H1 (cell line): ENCODE measurements at regions not wholly inside any gene's neighbourhood (a gene's known extent, or its start where the extent isn't known, plus 50 kb on each side); places are given as distances from the start of the nearest gene placed in this dataset.

Experiments used
- CTCF ChIA-PET: fragments of 300-600 bp; sonication (Branson Sonifier 250); formaldehyde crosslinking; loops from one replicate; lab custom pipeline; 2021; ENCODE audit not compliant: partially characterized antibody; lab: Charles Lee
- POLR2A ChIA-PET: fragments of 300-600 bp; sonication (Branson Sonifier 250); formaldehyde crosslinking; loops from one replicate; lab custom pipeline; 2021; ENCODE audit warnings: inconsistent platforms; ENCODE audit not compliant: partially characterized antibody; lab: Charles Lee
- DNase-seq, 2 experiments: peaks; one replicate each; pipeline versions ENCODE4 v3.0.0 to v3.0.0-alpha.2; 2010 to 2022; ENCODE audit warnings: low spot score in 2 of 2, low read depth in 1 of 2, mixed read lengths in 1 of 2
- FAIRE-seq: peaks from 2 replicates; lab custom pipeline; 2011; peaks lifted over from hg19 to GRCh38; lab: Jason Lieb, UNC
- H2AFZ ChIP-seq: 2 replicates; pipeline ENCODE4 v1.8.1; 2012; ENCODE audit warnings: low read length, inconsistent platforms
- H2AK5ac ChIP-seq: 2 replicates; pipeline ENCODE4 v1.6.1; 2013; ENCODE audit warnings: low read depth, low read length
- H2BK120ac ChIP-seq: replicated peaks from 2 replicates; pipeline ENCODE3; 2013; ENCODE audit warnings: low read depth, low read length, inconsistent platforms
- H2BK12ac ChIP-seq: 2 replicates; pipeline ENCODE4 v1.6.1; 2013; ENCODE audit warnings: low read depth, low read length
- H2BK15ac ChIP-seq: 2 replicates; pipeline ENCODE4 v1.6.1; 2013; ENCODE audit warnings: low read length
- H2BK20ac ChIP-seq: 2 replicates; pipeline ENCODE4 v1.6.1; 2013; ENCODE audit warnings: low read length
- H2BK5ac ChIP-seq: 2 replicates; pipeline ENCODE4 v1.6.1; 2013; ENCODE audit warnings: low read depth, low read length
- H3K14ac ChIP-seq: 2 replicates; pipeline ENCODE4 v1.6.1; 2013; ENCODE audit warnings: inconsistent platforms; ENCODE audit not compliant: insufficient read length
- H3K18ac ChIP-seq: 2 replicates; pipeline ENCODE4 v1.6.1; 2013; ENCODE audit warnings: low read length; ENCODE audit errors: extremely low read depth
- H3K23ac ChIP-seq: 2 replicates; pipeline ENCODE4 v1.6.1; 2013; ENCODE audit warnings: inconsistent platforms; ENCODE audit not compliant: insufficient read length
- H3K23me2 ChIP-seq: 2 replicates; pipeline ENCODE4 v1.6.1; 2013; ENCODE audit warnings: low read depth, low read length
- H3K27ac ChIP-seq: 2 replicates; pipeline ENCODE4 v1.6.1; 2011; ENCODE audit warnings: low read depth, low read length, inconsistent platforms
- H3K27me3 ChIP-seq, 4 experiments: replicated peaks in 1 of 4; 1 replicate in 1 of 4; 2 replicates in 3 of 4; pipeline versions ENCODE4 v1.6.1 to v1.8.1; 2011 to 2013; ENCODE audit warnings: low read length in 3 of 4, mild to moderate bottlenecking in 3 of 4, inconsistent platforms in 2 of 4, mixed read lengths in 2 of 4, moderate library complexity in 1 of 4; ENCODE audit not compliant: control insufficient read depth in 3 of 4, insufficient read depth in 3 of 4; ENCODE audit errors: extremely low read depth in 1 of 4
- H3K36me3 ChIP-seq, 4 experiments: 2 replicates each; pipeline versions ENCODE4 v1.6.1 to v1.8.1; 2011 to 2013; ENCODE audit warnings: mild to moderate bottlenecking in 4 of 4, low read length in 3 of 4, moderate library complexity in 2 of 4, control low read depth in 1 of 4, inconsistent platforms in 1 of 4; ENCODE audit not compliant: insufficient read depth in 4 of 4, control insufficient read depth in 2 of 4
- H3K4ac ChIP-seq: replicated peaks from 2 replicates; pipeline ENCODE3; 2013; ENCODE audit warnings: low read length, low read depth, mixed read lengths, inconsistent platforms; ENCODE audit not compliant: insufficient read length
- H3K4me1 ChIP-seq, 4 experiments: replicated peaks in 1 of 4; 1 replicate in 1 of 4; 2 replicates in 3 of 4; pipeline versions ENCODE4 v1.6.1 to v1.8.1; 2011 to 2013; ENCODE audit warnings: low read length in 3 of 4, inconsistent platforms in 2 of 4, mixed read lengths in 1 of 4; ENCODE audit not compliant: insufficient read depth in 4 of 4, control insufficient read depth in 3 of 4
- H3K4me2 ChIP-seq, 2 experiments: 2 replicates each; pipeline versions ENCODE4 v1.6.1 to v1.8.1; 2011 to 2013; ENCODE audit warnings: low read depth in 2 of 2, low read length in 2 of 2, control low read depth in 1 of 2, inconsistent platforms in 1 of 2, mild to moderate bottlenecking in 1 of 2; ENCODE audit not compliant: insufficient read depth in 1 of 2
- H3K4me3 ChIP-seq, 4 experiments: fragments of 200-600, 300-600 bp in 1 of 4; sonication (generic), shearing (Covaris generic), sonication (Bioruptor Twin) in 1 of 4; 2 replicates each; pipeline versions ENCODE4 v1.5.1 to v1.8.1; 2011 to 2016; ENCODE audit warnings: low read length in 4 of 4, low read depth in 3 of 4, control low read depth in 2 of 4, inconsistent platforms in 2 of 4, mild to moderate bottlenecking in 2 of 4, mixed read lengths in 1 of 4, moderate library complexity in 1 of 4; ENCODE audit not compliant: insufficient read depth in 2 of 4; ENCODE audit errors: extremely low read depth in 1 of 4
- H3K56ac ChIP-seq: replicated peaks from 2 replicates; pipeline ENCODE3; 2013; ENCODE audit warnings: low read depth, mild to moderate bottlenecking, mixed read lengths, low read length, inconsistent platforms; ENCODE audit not compliant: insufficient read length
- H3K79me1 ChIP-seq: 2 replicates; pipeline ENCODE4 v1.6.1; 2013; ENCODE audit warnings: low read depth, low read length, control low read depth
- H3K79me2 ChIP-seq, 2 experiments: 2 replicates each; pipeline versions ENCODE4 v1.6.1 to v1.8.1; 2012 to 2013; ENCODE audit warnings: low read length in 2 of 2, mild to moderate bottlenecking in 2 of 2, inconsistent platforms in 1 of 2; ENCODE audit not compliant: insufficient read depth in 2 of 2, control insufficient read depth in 1 of 2
- H3K9ac ChIP-seq, 4 experiments: replicated peaks in 1 of 4; 1 replicate in 1 of 4; 2 replicates in 3 of 4; pipeline versions ENCODE4 v1.6.1 to v1.8.1; 2011 to 2013; ENCODE audit warnings: low read depth in 3 of 4, low read length in 3 of 4, control low read depth in 2 of 4, mild to moderate bottlenecking in 2 of 4, moderate library complexity in 2 of 4, inconsistent platforms in 1 of 4; ENCODE audit errors: extremely low read depth in 1 of 4
- H3K9me3 ChIP-seq, 2 experiments: 2 replicates each; pipeline versions ENCODE4 v1.6.1 to v1.8.1; 2012 to 2013; ENCODE audit warnings: mild to moderate bottlenecking in 2 of 2, moderate library complexity in 2 of 2, control low read depth in 1 of 2, inconsistent platforms in 1 of 2, low read depth in 1 of 2, low read length in 1 of 2, mixed read lengths in 1 of 2; ENCODE audit not compliant: insufficient read depth in 2 of 2
- H4K20me1 ChIP-seq, 2 experiments: replicated peaks in 1 of 2; 2 replicates each; pipeline versions ENCODE3 to v1.8.1; 2011 to 2013; ENCODE audit warnings: inconsistent platforms in 2 of 2, low read length in 2 of 2, mild to moderate bottlenecking in 1 of 2; ENCODE audit not compliant: insufficient read depth in 2 of 2, control insufficient read depth in 1 of 2
- H4K5ac ChIP-seq: 2 replicates; pipeline ENCODE4 v1.6.1; 2013; ENCODE audit warnings: low read length, low read depth, mixed read lengths, inconsistent platforms; ENCODE audit not compliant: insufficient read length
- H4K8ac ChIP-seq: 2 replicates; pipeline ENCODE4 v1.8.0; 2013; ENCODE audit warnings: mild to moderate bottlenecking, moderate library complexity, low read length, inconsistent platforms; ENCODE audit not compliant: insufficient read depth; ENCODE audit errors: extremely low read depth
- H4K91ac ChIP-seq: replicated peaks from 2 replicates; pipeline ENCODE3; 2013; ENCODE audit warnings: low read length, mixed read lengths, inconsistent platforms; ENCODE audit not compliant: insufficient read length
- ASH2L ChIP-seq: fragments of 200-600, 300-600 bp; sonication (generic); IDR thresholded peaks from one replicate; pipeline ENCODE4 v1.7.1; 2017; ENCODE audit warnings: low read length
- BCL11A ChIP-seq, 2 experiments: IDR thresholded peaks; one replicate each; pipeline ENCODE4 v1.6.1; 2011; ENCODE audit warnings: low read depth in 2 of 2, low read length in 2 of 2, mild to moderate bottlenecking in 2 of 2
- EGR1 ChIP-seq: IDR thresholded peaks from 2 replicates; pipeline ENCODE4 v1.6.1; 2011; ENCODE audit warnings: low read depth, low read length, borderline replicate concordance
- GTF2F1 ChIP-seq: IDR thresholded peaks from 2 replicates; pipeline ENCODE4 v1.6.1; 2012; ENCODE audit warnings: low read depth, low read length, improper control_type of control experiment, borderline replicate concordance
- RBBP5 ChIP-seq: IDR thresholded peaks from 2 replicates; pipeline ENCODE4 v1.7.1; 2012; ENCODE audit warnings: low read depth, mild to moderate bottlenecking, inconsistent platforms, low read length, moderate library complexity, borderline replicate concordance
- WGBS, 2 experiments: shearing (Covaris generic) in 1 of 2; methylation state at CpG; one replicate each; pipeline versions ENCODE4 v1.1.6 to v1.1.7; 2013 to 2015; ENCODE audit warnings: low lambda C conversion rate in 2 of 2, mixed read lengths in 2 of 2, inconsistent platforms in 1 of 2, low coverage in 1 of 2, missing lambda C conversion rate in 1 of 2; ENCODE audit not compliant: insufficient replicate concordance in 2 of 2, insufficient coverage in 1 of 2, insufficient read length in 1 of 2; ENCODE audit errors: extremely low coverage in 1 of 2, missing lambda C conversion rate in 1 of 2; 5-methylcytosine and 5-hydroxymethylcytosine counted together

DNA sequence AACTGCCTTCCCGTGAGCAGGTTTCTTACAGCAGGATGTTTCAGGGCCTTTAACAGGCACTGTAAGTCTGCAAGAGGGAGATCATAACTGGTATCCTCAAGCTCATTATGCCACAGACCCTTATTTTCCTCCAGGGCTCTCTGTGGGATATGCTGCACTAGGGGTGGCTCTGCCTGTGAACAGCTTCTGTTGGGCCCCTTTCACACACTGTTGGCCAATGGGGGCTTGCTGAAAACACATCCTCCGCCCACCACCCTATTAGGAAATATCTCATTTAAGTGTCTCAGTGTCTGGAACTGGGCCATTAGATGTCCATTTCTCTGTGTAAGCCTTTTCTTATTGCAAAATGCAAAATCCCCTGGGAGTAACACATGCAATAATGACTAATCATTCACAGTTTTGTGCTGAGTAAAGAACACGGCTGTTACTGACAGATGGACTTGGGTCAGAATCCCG lies 414.3 kb upstream of the HS6ST1 start:
- no peak overlapping the region for H3K4me3 ChIP-seq
- H3K9me3 ChIP-seq, result peaks cover 0 to 3% of the 10 kb centered on the region in 2 experiments; a peak in 1 of 4 replicates
- no peak overlapping the region for H2BK120ac ChIP-seq
- no peak overlapping the region for H3K27ac ChIP-seq
- H4K20me1 ChIP-seq, result no peaks in the 10 kb centered on the region
- H2BK12ac ChIP-seq, result no peak overlapping the region
- H3K4me1 ChIP-seq, result no peaks in the 10 kb centered on the region; a peak in 3 of 7 replicates
- no peak for DNase-seq
- H3K36me3 ChIP-seq, result no peaks in the 10 kb centered on the region
- WGBS, 2 experiments, result 94% methylated on average over 4 of the region's 4 CpGs; no CpG with 5 or more reads in 1 of the 2 experiments
- no peak for FAIRE-seq
- H2AFZ ChIP-seq, result no peak overlapping the region
- no peak overlapping the region for H2BK5ac ChIP-seq
- no peak overlapping the region for H2BK15ac ChIP-seq
- no peaks in the 10 kb centered on the region for H3K23me2 ChIP-seq
- POLR2A ChIA-PET, result no interaction called here
- no peak overlapping the region for H4K91ac ChIP-seq
- no peak overlapping the region for H3K4ac ChIP-seq
- H3K27me3 ChIP-seq, result peaks cover 0 to 10% (median 9%) of the 10 kb centered on the region in 4 experiments; a peak in 6 of 7 replicates
- H4K8ac ChIP-seq, result no peak overlapping the region
- no peaks in the 10 kb centered on the region for H3K79me2 ChIP-seq
- no peak overlapping the region for H2AK5ac ChIP-seq
- TF ChIP-seq RBBP5 (no peak), BCL11A (IDR thresholded peaks at IDR 0.05; ENCODE audit: low read depth in 2 of 2, low read length in 2 of 2) (no peak), GTF2F1 (no peak), EGR1 (no peak), ASH2L (no peak)
- TF ChIP-seq, all 59 proteins: peak for 0
- H3K56ac ChIP-seq, result no peak overlapping the region
- no peak overlapping the region for H3K4me2 ChIP-seq
- H3K23ac ChIP-seq, result no peak overlapping the region
- no peak overlapping the region for H3K9ac ChIP-seq
- H3K79me1 ChIP-seq, result no peaks in the 10 kb centered on the region
- H3K14ac ChIP-seq, result no peak overlapping the region
- H3K18ac ChIP-seq, result no peak overlapping the region
- no peak overlapping the region for H4K5ac ChIP-seq
- CTCF ChIA-PET, result interaction anchor here (1.1 kb wide), 1 partner anchor 18 kb away, joined by 3 read pairs; no protein-coding TSS in a partner anchor
- H2BK20ac ChIP-seq, result no peak overlapping the region
